Mesenchymal stem cell (in vitro differentiated cells and primary cell): ENCODE measurements at regions not wholly inside any gene's neighbourhood (a gene's known extent, or its start where the extent isn't known, plus 50 kb on each side); places are given as distances from the start of the nearest gene placed in this dataset.
"Not testable (repeated sequence)": the region's sequence is repeated elsewhere in the genome, so short reads cannot be mapped to it uniquely, and the experiment has no call there.

Experiments used
- DNase-seq: peaks from one replicate; pipeline ENCODE4 v3.0.0-alpha.2; 2013
- H2AFZ ChIP-seq: one replicate; pipeline ENCODE4 v1.6.1; 2013; ENCODE audit warnings: low read depth, mild to moderate bottlenecking, control low read depth, inconsistent platforms, low read length, moderate library complexity
- H2AK5ac ChIP-seq: 2 replicates; pipeline ENCODE4 v1.6.1; 2013; ENCODE audit warnings: low read length, moderate library complexity, mild to moderate bottlenecking, inconsistent platforms; ENCODE audit not compliant: severe bottlenecking
- H2BK120ac ChIP-seq: one replicate; pipeline ENCODE4 v1.6.1; 2013; ENCODE audit warnings: low read depth, mild to moderate bottlenecking, inconsistent platforms, low read length, moderate library complexity
- H2BK12ac ChIP-seq, 2 experiments: one replicate each; pipeline ENCODE4 v1.6.1; 2013; ENCODE audit warnings: inconsistent platforms in 2 of 2, low read length in 2 of 2, mild to moderate bottlenecking in 2 of 2, moderate library complexity in 2 of 2, control low read depth in 1 of 2
- H2BK15ac ChIP-seq: one replicate; pipeline ENCODE4 v1.6.1; 2013; ENCODE audit warnings: mild to moderate bottlenecking, low read depth, inconsistent platforms; ENCODE audit not compliant: poor library complexity, severe bottlenecking
- H2BK5ac ChIP-seq: 2 replicates; pipeline ENCODE4 v1.6.1; 2013; ENCODE audit warnings: low read depth, mild to moderate bottlenecking, low read length, control low read depth, inconsistent platforms; ENCODE audit not compliant: poor library complexity, severe bottlenecking
- H3K14ac ChIP-seq, 2 experiments: one replicate each; pipeline ENCODE4 v1.6.1; 2013; ENCODE audit warnings: inconsistent platforms in 2 of 2, low read length in 2 of 2, control low read depth in 1 of 2, mild to moderate bottlenecking in 1 of 2, moderate library complexity in 1 of 2
- H3K18ac ChIP-seq, 2 experiments: one replicate each; pipeline ENCODE4 v1.6.1; 2013; ENCODE audit warnings: inconsistent platforms in 2 of 2, low read length in 2 of 2, control low read depth in 1 of 2, low read depth in 1 of 2, mild to moderate bottlenecking in 1 of 2
- H3K23ac ChIP-seq, 2 experiments: one replicate each; pipeline ENCODE4 v1.6.1; 2013; ENCODE audit warnings: inconsistent platforms in 2 of 2, low read length in 2 of 2, mild to moderate bottlenecking in 2 of 2, moderate library complexity in 2 of 2, control low read depth in 1 of 2
- H3K27ac ChIP-seq: 2 replicates; pipeline ENCODE4 v1.5.1; 2013; ENCODE audit warnings: mild to moderate bottlenecking, moderate library complexity, low read length, control low read depth, inconsistent platforms; ENCODE audit not compliant: poor library complexity, severe bottlenecking
- H3K27me3 ChIP-seq, 2 experiments: 2 replicates each; pipeline versions ENCODE4 v1.6.1 to v1.7.0; 2013; ENCODE audit warnings: low read length in 2 of 2, mild to moderate bottlenecking in 2 of 2, moderate library complexity in 2 of 2, control low read depth in 1 of 2, inconsistent platforms in 1 of 2; ENCODE audit not compliant: control insufficient read depth in 1 of 2, insufficient read depth in 1 of 2
- H3K36me3 ChIP-seq, 2 experiments: 2 replicates each; pipeline versions ENCODE4 v1.6.1 to v1.7.0; 2013; ENCODE audit warnings: low read length in 2 of 2, control low read depth in 1 of 2, inconsistent platforms in 1 of 2, low read depth in 1 of 2, mild to moderate bottlenecking in 1 of 2; ENCODE audit not compliant: insufficient read depth in 2 of 2, control insufficient read depth in 1 of 2
- H3K4ac ChIP-seq, 2 experiments: one replicate each; pipeline ENCODE4 v1.6.1; 2013; ENCODE audit warnings: inconsistent platforms in 2 of 2, low read length in 2 of 2, mild to moderate bottlenecking in 2 of 2, moderate library complexity in 2 of 2, control low read depth in 1 of 2, low read depth in 1 of 2
- H3K4me1 ChIP-seq: 2 replicates; pipeline ENCODE4 v1.6.1; 2013; ENCODE audit warnings: low read depth, low read length, control low read depth; ENCODE audit not compliant: control insufficient read depth, insufficient read depth
- H3K4me2 ChIP-seq: 2 replicates; pipeline ENCODE4 v1.6.1; 2013; ENCODE audit warnings: low read length, mild to moderate bottlenecking, inconsistent platforms; ENCODE audit not compliant: poor library complexity, severe bottlenecking
- H3K4me3 ChIP-seq, 2 experiments: 2 replicates each; pipeline versions ENCODE4 v1.5.1 to v1.7.0; 2013; ENCODE audit warnings: low read length in 2 of 2, mild to moderate bottlenecking in 2 of 2, control low read depth in 1 of 2, low read depth in 1 of 2; ENCODE audit not compliant: insufficient read depth in 1 of 2
- H3K79me1 ChIP-seq: replicated peaks from 2 replicates; pipeline ENCODE4 v1.6.1; 2013; ENCODE audit warnings: mild to moderate bottlenecking, control low read depth, low read length, inconsistent platforms; ENCODE audit not compliant: poor library complexity, severe bottlenecking
- H3K9ac ChIP-seq: 2 replicates; pipeline ENCODE4 v1.7.0; 2013; ENCODE audit warnings: mild to moderate bottlenecking, low read length, moderate library complexity
- H3K9me3 ChIP-seq: 2 replicates; pipeline ENCODE4 v1.7.0; 2013; ENCODE audit warnings: mild to moderate bottlenecking, low read length; ENCODE audit not compliant: control insufficient read depth
- H4K8ac ChIP-seq: one replicate; pipeline ENCODE4 v1.6.1; 2013; ENCODE audit warnings: inconsistent platforms, mild to moderate bottlenecking, low read length, moderate library complexity
- H4K91ac ChIP-seq: one replicate; pipeline ENCODE4 v1.6.1; 2013; ENCODE audit warnings: mild to moderate bottlenecking, low read length, inconsistent platforms
- WGBS: methylation state at CpG from one replicate; pipeline ENCODE4 v1.1.7; 2013; ENCODE audit warnings: mixed read lengths; 5-methylcytosine and 5-hydroxymethylcytosine counted together

DNA sequence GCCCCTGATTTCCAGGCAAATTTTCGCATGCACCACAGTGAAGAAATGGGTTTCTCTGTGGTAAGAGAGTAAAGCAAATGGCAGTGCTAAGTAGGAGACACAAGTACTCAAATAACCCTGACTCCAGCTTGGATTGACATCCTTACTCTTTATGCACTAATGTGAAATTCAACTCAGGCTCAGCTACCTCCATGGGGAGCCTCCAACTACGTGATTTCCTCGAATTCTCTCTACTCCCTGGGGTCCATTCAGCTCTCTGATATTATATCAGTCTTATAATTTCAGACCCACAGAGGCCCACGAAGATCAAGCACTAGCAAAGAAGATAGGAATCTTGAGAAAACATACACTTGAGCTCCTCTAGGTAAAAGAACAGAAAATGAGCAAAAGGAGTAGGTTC is 407.6 kb upstream of the CCDC54 start:
- no peak overlapping the region for H2BK15ac ChIP-seq
- no peak for DNase-seq
- H2AFZ ChIP-seq = no peak overlapping the region
- H3K4ac ChIP-seq = no peak overlapping the region
- no peaks in the 10 kb centered on the region for H3K4me1 ChIP-seq
- no peak overlapping the region for H3K18ac ChIP-seq
- no peaks in the 10 kb centered on the region for H3K9me3 ChIP-seq
- H2AK5ac ChIP-seq = no peak overlapping the region
- H4K91ac ChIP-seq = no peak overlapping the region
- H3K79me1 ChIP-seq = no peaks in the 10 kb centered on the region
- no peak overlapping the region for H4K8ac ChIP-seq
- H3K4me3 ChIP-seq = no peak overlapping the region
- H3K4me2 ChIP-seq = no peak overlapping the region
- no peak overlapping the region for H3K9ac ChIP-seq
- no peak overlapping the region for H3K14ac ChIP-seq
- 92% methylated on average over 4 of the region's 4 CpGs for whole genome bisulfite sequencing
- no peaks in the 10 kb centered on the region for H3K36me3 ChIP-seq
- H3K27me3 ChIP-seq = no peaks in the 10 kb centered on the region
- no peak overlapping the region for H2BK120ac ChIP-seq
- no peak overlapping the region for H3K27ac ChIP-seq
- H2BK5ac ChIP-seq = no peak overlapping the region
- no peak overlapping the region for H3K23ac ChIP-seq
- H2BK12ac ChIP-seq = no peak overlapping the region

DNA sequence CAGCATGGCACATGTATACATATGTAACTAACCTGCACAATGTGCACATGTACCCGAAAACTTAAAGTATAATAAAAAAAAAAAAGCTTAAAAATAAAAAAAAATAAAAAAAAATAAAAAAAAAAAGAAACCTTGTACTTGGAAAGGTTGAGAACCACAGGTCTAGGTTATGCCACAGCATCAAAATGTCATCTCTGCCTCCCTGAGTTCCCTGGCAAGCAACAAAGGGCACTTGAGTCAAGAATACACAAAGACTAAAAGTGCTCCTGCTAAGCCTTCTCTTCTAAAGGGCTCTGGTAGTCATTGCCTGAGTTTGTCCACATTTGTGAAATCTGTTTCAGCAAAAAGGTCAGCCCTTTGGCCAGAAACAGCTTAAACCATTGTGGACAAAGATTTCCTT is 395.8 kb upstream of the CCDC54 start:
- H3K27ac ChIP-seq = no peak overlapping the region
- DNase-seq = peak; percentile 8
- no peak overlapping the region for H3K23ac ChIP-seq
- no peaks in the 10 kb centered on the region for H3K79me1 ChIP-seq
- no peak overlapping the region for H4K8ac ChIP-seq
- no peak overlapping the region for H2BK15ac ChIP-seq
- no peak overlapping the region for H3K4ac ChIP-seq
- no peak overlapping the region for H4K91ac ChIP-seq
- H2BK12ac ChIP-seq = no peak overlapping the region
- H3K18ac ChIP-seq = no peak overlapping the region
- no peak overlapping the region for H2AFZ ChIP-seq
- H3K27me3 ChIP-seq = no peaks in the 10 kb centered on the region
- no peak overlapping the region for H2BK120ac ChIP-seq
- no peak overlapping the region for H2AK5ac ChIP-seq
- no peaks in the 10 kb centered on the region for H3K4me1 ChIP-seq
- no CpG with 5 or more reads among the region's 1 CpG for WGBS
- H3K4me3 ChIP-seq = no peak overlapping the region
- H2BK5ac ChIP-seq = no peak overlapping the region
- H3K36me3 ChIP-seq = no peaks in the 10 kb centered on the region
- H3K4me2 ChIP-seq = no peak overlapping the region
- H3K9me3 ChIP-seq = no peaks in the 10 kb centered on the region
- no peak overlapping the region for H3K14ac ChIP-seq
- H3K9ac ChIP-seq = no peak overlapping the region

DNA sequence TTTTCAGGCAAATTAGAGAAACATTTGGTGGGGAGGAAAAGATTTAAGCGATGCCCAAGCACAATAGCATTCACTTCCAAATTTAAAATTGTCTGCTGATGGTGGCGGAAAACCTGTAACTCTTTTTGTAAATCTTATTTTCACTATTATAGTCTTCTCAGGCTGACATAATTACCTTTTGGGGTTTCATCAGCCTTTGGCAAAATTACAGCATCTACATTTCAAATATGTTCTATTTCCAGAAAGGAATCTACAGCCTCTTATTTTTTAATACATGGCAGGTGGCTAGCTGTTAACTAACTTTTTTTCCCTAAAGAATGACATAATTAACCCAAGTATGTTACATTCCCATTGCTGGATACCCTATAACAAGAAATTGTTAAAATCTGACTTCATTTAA is 391.5 kb upstream of the CCDC54 start:
- Histone ChIP-seq H3K4me1 (no peaks in the 10 kb centered on the region), H3K27me3 (no peaks in the 10 kb centered on the region), H3K18ac (no peak overlapping the region), H2AK5ac (no peak overlapping the region), H3K79me1 (no peaks in the 10 kb centered on the region), H4K8ac (no peak overlapping the region), H2BK12ac (no peak overlapping the region), H3K36me3 (peaks cover 0 to 4% of the 10 kb centered on the region in 2 experiments), H3K4me3 (no peak overlapping the region), H3K14ac (no peak overlapping the region), H3K4ac (no peak overlapping the region), H2BK15ac (no peak overlapping the region), H3K27ac (no peak overlapping the region), H3K23ac (no peak overlapping the region), H3K9me3 (peaks cover 9% of the 10 kb centered on the region), H3K9ac (no peak overlapping the region), H4K91ac (no peak overlapping the region), H2AFZ (no peak overlapping the region), H3K4me2 (no peak overlapping the region), H2BK120ac (no peak overlapping the region), H2BK5ac (no peak overlapping the region)
- WGBS = 60% methylated on average over 1 of the region's 2 CpGs
- no peak for DNase-seq

DNA sequence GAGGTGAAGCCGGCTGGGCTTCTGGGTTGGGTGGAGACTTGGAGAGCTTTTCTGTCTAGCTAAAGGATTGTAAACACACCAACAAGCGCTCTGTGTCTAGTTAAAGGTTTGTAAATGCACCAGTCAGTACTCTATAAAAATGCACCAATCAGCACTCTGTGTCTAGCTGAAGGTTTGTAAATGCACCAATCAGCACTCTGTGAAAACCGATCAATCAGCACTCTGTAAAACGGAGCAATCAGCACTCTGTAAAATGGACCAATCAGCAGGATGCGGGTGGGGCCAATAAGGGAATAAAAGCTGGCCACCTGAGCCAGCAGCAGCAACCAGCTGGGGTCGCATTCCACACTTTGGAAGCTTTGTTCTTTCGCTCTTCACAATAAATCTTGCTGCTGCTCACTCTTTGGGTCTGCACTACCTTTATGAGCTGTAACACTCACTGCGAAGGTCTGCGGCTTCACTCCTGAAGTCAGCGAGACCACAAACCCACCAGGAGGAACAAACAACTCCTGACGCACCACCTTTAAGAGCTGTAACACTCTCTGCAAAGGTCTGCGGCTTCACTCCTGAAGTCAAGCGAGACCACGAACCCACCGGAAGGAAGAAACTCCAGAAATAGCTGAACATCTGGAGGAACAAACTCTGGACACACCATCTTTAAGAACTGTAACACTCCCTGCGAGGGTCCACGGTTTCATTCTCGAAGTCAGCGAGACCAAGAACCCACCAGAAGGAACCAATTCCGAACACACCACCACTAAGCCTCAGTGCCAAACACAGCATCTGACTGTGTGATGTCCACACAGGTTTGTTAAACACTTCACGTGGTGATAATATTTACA is 378.2 kb upstream of the CCDC54 start:
- not testable (repeated sequence) for DNase-seq, H4K91ac ChIP-seq, H3K79me1 ChIP-seq, H3K27me3 ChIP-seq, H2BK15ac ChIP-seq, H2BK12ac ChIP-seq, H2AFZ ChIP-seq, H3K36me3 ChIP-seq, H3K18ac ChIP-seq, H2BK120ac ChIP-seq, H3K4ac ChIP-seq, H3K9me3 ChIP-seq, H3K4me2 ChIP-seq, H3K14ac ChIP-seq, H3K4me3 ChIP-seq, H3K4me1 ChIP-seq, H2AK5ac ChIP-seq, H3K9ac ChIP-seq, H3K23ac ChIP-seq, H4K8ac ChIP-seq, H2BK5ac ChIP-seq, H3K27ac ChIP-seq
- 91% methylated on average over 20 of the region's 21 CpGs for WGBS
